HepG2 (cell line): ENCODE measurements at regions not wholly inside any gene's neighbourhood (a gene's known extent, or its start where the extent isn't known, plus 50 kb on each side); places are given as distances from the start of the nearest gene placed in this dataset.

Source experiments
- ARNT2 ChIP-seq: sonication (generic); formaldehyde crosslinking; IDR thresholded peaks from 2 replicates; pipeline ENCODE4 v1.8.0; 2022; ENCODE audit warnings: mild to moderate bottlenecking, low read depth, missing genetic modification reagents, moderate library complexity
- BRF2 ChIP-seq: sonication (generic); formaldehyde crosslinking; IDR thresholded peaks from 2 replicates; pipeline ENCODE4 v1.8.1; 2022; ENCODE audit warnings: mild to moderate bottlenecking, missing genetic modification reagents
- CEBPB ChIP-seq: IDR thresholded peaks from 2 replicates; pipeline ENCODE4 v1.6.1; 2011; ENCODE audit warnings: low read depth, low read length, improper control_type of control experiment, borderline replicate concordance
- ETS1 ChIP-seq: sonication (generic); formaldehyde crosslinking; IDR thresholded peaks from 2 replicates; pipeline ENCODE4 v1.4.0; 2020; ENCODE audit warnings: missing genetic modification reagents
- GMEB1 ChIP-seq: sonication (generic); formaldehyde crosslinking; IDR thresholded peaks from 2 replicates; pipeline ENCODE4 v1.5.1; 2020; ENCODE audit warnings: missing genetic modification reagents, mild to moderate bottlenecking, borderline replicate concordance
- HIVEP1 ChIP-seq: sonication (generic); formaldehyde crosslinking; IDR thresholded peaks from 2 replicates; pipeline ENCODE4 v1.4.0; 2020; ENCODE audit warnings: mild to moderate bottlenecking, missing genetic modification reagents
- HOXA3 ChIP-seq: sonication (generic); formaldehyde crosslinking; IDR thresholded peaks from 2 replicates; pipeline ENCODE4 v1.5.0; 2020; ENCODE audit warnings: missing genetic modification reagents
- JDP2 ChIP-seq: sonication (generic); formaldehyde crosslinking; IDR thresholded peaks from 2 replicates; pipeline ENCODE4 v1.8.1; 2022; ENCODE audit warnings: missing genetic modification reagents, borderline replicate concordance
- MAFK ChIP-seq, 2 experiments: IDR thresholded peaks in 1 of 2; conservative IDR thresholded peaks in 1 of 2; 2 replicates each; pipeline ENCODE4 v1.6.1; 2011; ENCODE audit warnings: improper control_type of control experiment in 2 of 2, low read length in 2 of 2
- MIER2 ChIP-seq: IDR thresholded peaks from 2 replicates; pipeline ENCODE4 v1.6.1; 2016; ENCODE audit warnings: missing biosample characterization, missing genetic modification reagents
- NFYC ChIP-seq: IDR thresholded peaks from 2 replicates; pipeline ENCODE4 v1.6.1; 2016; ENCODE audit warnings: missing genetic modification reagents, missing compliant biosample characterization
- PHB2 ChIP-seq: fragments of 450-650 bp; IDR thresholded peaks from 2 replicates; pipeline ENCODE4 v1.6.1; 2018; ENCODE audit not compliant: partially characterized antibody
- RAD51 ChIP-seq: fragments of 450-650 bp; IDR thresholded peaks from 2 replicates; pipeline ENCODE4 v1.6.1; 2016; ENCODE audit warnings: borderline replicate concordance
- RORA ChIP-seq: sonication (generic); formaldehyde crosslinking; IDR thresholded peaks from 2 replicates; pipeline ENCODE4 v1.5.0; 2020; ENCODE audit warnings: mild to moderate bottlenecking, missing genetic modification reagents, moderate library complexity
- SAFB2 ChIP-seq: sonication (generic); formaldehyde crosslinking; IDR thresholded peaks from 2 replicates; pipeline ENCODE4 v1.5.1; 2020; ENCODE audit warnings: missing genetic modification reagents, low read depth, mild to moderate bottlenecking, borderline replicate concordance
- SETDB1 ChIP-seq: sonication (generic); formaldehyde crosslinking; IDR thresholded peaks from 2 replicates; pipeline ENCODE4 v1.5.1; 2020; ENCODE audit warnings: missing genetic modification reagents, mild to moderate bottlenecking, borderline replicate concordance
- SMAD9 ChIP-seq: sonication (generic); formaldehyde crosslinking; IDR thresholded peaks from 2 replicates; pipeline ENCODE4 v1.5.1; 2020; ENCODE audit warnings: mild to moderate bottlenecking, missing genetic modification reagents
- SNAI1 ChIP-seq: sonication (generic); formaldehyde crosslinking; IDR thresholded peaks from 2 replicates; pipeline ENCODE4 v1.5.0; 2020; ENCODE audit warnings: mild to moderate bottlenecking, missing genetic modification reagents, borderline replicate concordance
- TCF7 ChIP-seq: sonication (generic); IDR thresholded peaks from 2 replicates; pipeline ENCODE4 v1.6.1; 2016; ENCODE audit warnings: antibody characterized with exemption, low read depth
- TEAD2 ChIP-seq: sonication (generic); formaldehyde crosslinking; IDR thresholded peaks from 2 replicates; pipeline ENCODE4 v1.9.0; 2021; ENCODE audit warnings: missing genetic modification reagents
- TGIF2 ChIP-seq: IDR thresholded peaks from 2 replicates; pipeline ENCODE4 v1.6.1; 2016; ENCODE audit warnings: control low read depth, missing compliant biosample characterization
- YEATS4 ChIP-seq: sonication (generic); formaldehyde crosslinking; IDR thresholded peaks from 2 replicates; pipeline ENCODE4 v1.4.0; 2020; ENCODE audit warnings: missing genetic modification reagents, borderline replicate concordance
- ZBTB34 ChIP-seq: sonication (generic); formaldehyde crosslinking; IDR thresholded peaks from 2 replicates; pipeline ENCODE4 v1.8.0; 2022; ENCODE audit warnings: mild to moderate bottlenecking, missing genetic modification reagents
- ZBTB39 ChIP-seq: sonication (generic); formaldehyde crosslinking; IDR thresholded peaks from 2 replicates; pipeline ENCODE4 v1.5.0; 2020; ENCODE audit warnings: missing genetic modification reagents
- ZFYVE20 ChIP-seq: sonication (generic); formaldehyde crosslinking; IDR thresholded peaks from 2 replicates; pipeline ENCODE4 v1.8.0; 2023; ENCODE audit warnings: low read depth, mild to moderate bottlenecking, moderate library complexity, missing genetic modification reagents, borderline replicate concordance

GRCh38 chr18:76771192-76771799 lies 51.1 kb upstream of the ZNF236 start (continued):
- TF ChIP-seq BRF2 (no peak), PHB2 (no peak), TCF7 (peak; percentile 78), SMAD9 (no peak), ZBTB34 (CRISPR knock-in tag) (no peak), RAD51 (no peak), JDP2 (no peak), GMEB1 (CRISPR knock-in tag) (no peak), HOXA3 (CRISPR knock-in tag) (no peak), RORA (CRISPR knock-in tag) (no peak), YEATS4 (CRISPR knock-in tag) (no peak), TEAD2 (no peak), NFYC (CRISPR knock-in tag) (no peak), MIER2 (CRISPR knock-in tag) (no peak), ETS1 (CRISPR knock-in tag) (no peak), SETDB1 (CRISPR knock-in tag) (no peak), ARNT2 (CRISPR knock-in tag) (no peak), HIVEP1 (no peak), ZFYVE20 (CRISPR knock-in tag) (no peak), SNAI1 (CRISPR knock-in tag) (no peak), TGIF2 (CRISPR knock-in tag) (no peak), ZBTB39 (no peak), MAFK (conservative IDR thresholded peaks at IDR 0.05 in 1 of 2, IDR thresholded peaks at IDR 0.05 in 1 of 2; ENCODE audit: low read length in 2 of 2) (no peak), CEBPB (no peak), SAFB2 (CRISPR knock-in tag) (no peak; the same call in 1 of the 2 replicates)
